SK-N-SH (cell line): ENCODE measurements at regions not wholly inside any gene's neighbourhood (a gene's known extent, or its start where the extent isn't known, plus 50 kb on each side); places are given as distances from the start of the nearest gene placed in this dataset.

Experiments
- CTCF ChIP-seq: fragments of 200-600 bp; sonication (generic); IDR thresholded peaks from 2 replicates; pipeline ENCODE4 v1.6.1; 2017; ENCODE audit warnings: antibody characterized with exemption, mild to moderate bottlenecking, moderate library complexity
- ELF1 ChIP-seq: IDR thresholded peaks from 2 replicates; pipeline ENCODE4 v1.4.0; 2012
- EZH2phosphoT487 ChIP-seq: fragments of 200-600 bp; sonication (generic); IDR thresholded peaks from 2 replicates; pipeline ENCODE4 v1.6.1; 2017; ENCODE audit warnings: low read depth, mixed run types, mild to moderate bottlenecking, antibody characterized with exemption, moderate library complexity, borderline replicate concordance
- JUND ChIP-seq: IDR thresholded peaks from 2 replicates; pipeline ENCODE4 v1.4.0; 2012
- NFIC ChIP-seq: IDR thresholded peaks from 2 replicates; pipeline ENCODE4 v1.4.0; 2012; ENCODE audit warnings: borderline replicate concordance
- PBX3 ChIP-seq: IDR thresholded peaks from 2 replicates; pipeline ENCODE4; 2012
- POLR2AphosphoS5 ChIP-seq: IDR thresholded peaks from 2 replicates; pipeline ENCODE4 v1.6.1; 2012; ENCODE audit warnings: low read depth, low read length
- RAD21 ChIP-seq: IDR thresholded peaks from 2 replicates; pipeline ENCODE4 v1.6.1; 2012; ENCODE audit warnings: mild to moderate bottlenecking, low read length
- RCOR1 ChIP-seq: fragments of 150-350 bp; IDR thresholded peaks from 2 replicates; pipeline ENCODE4 v1.6.1; 2017; ENCODE audit warnings: antibody characterized with exemption, low read length
- USF1 ChIP-seq: IDR thresholded peaks from 2 replicates; pipeline ENCODE4 v1.4.0; 2012; ENCODE audit warnings: low read depth, borderline replicate concordance
- YY1 ChIP-seq: IDR thresholded peaks from 2 replicates; pipeline ENCODE4 v1.4.0; 2012; ENCODE audit warnings: low read depth, mild to moderate bottlenecking

- TF ChIP-seq CTCF (no peak), RCOR1 (no peak), USF1 (no peak), RAD21 (no peak), JUND (no peak), EZH2phosphoT487 (no peak), YY1 (no peak), PBX3 (no peak), NFIC (no peak), ELF1 (no peak), POLR2AphosphoS5 (no peak)
Measured at GRCh38 chr1:194367121-194367520, 1180.7 kb upstream of the B3GALT2 start.
